Spinal cord (tissue), 9 donors: ENCODE measurements at regions not wholly inside any gene's neighbourhood (a gene's known extent, or its start where the extent isn't known, plus 50 kb on each side); places are given as distances from the start of the nearest gene placed in this dataset.
"Not testable (repeated sequence)": the region's sequence is repeated elsewhere in the genome, so short reads cannot be mapped to it uniquely, and the experiment has no call there.

Experiments used
- DNase-seq, 6 donors: peaks; one replicate each; pipeline versions ENCODE4 v3.0.0 to v3.0.0-alpha.2; 2013 to 2015; ENCODE audit warnings: low spot score in 6 of 6, low read depth in 4 of 6
- H3K27ac ChIP-seq: one replicate; pipeline ENCODE4 v1.5.1; 2013; ENCODE audit warnings: low read depth, low read length, control low read depth
- H3K27me3 ChIP-seq: one replicate; pipeline ENCODE4 v1.6.1; 2013; ENCODE audit warnings: low read length; ENCODE audit not compliant: control insufficient read depth, insufficient read depth
- H3K36me3 ChIP-seq: one replicate; pipeline ENCODE4 v1.6.1; 2013; ENCODE audit warnings: low read length; ENCODE audit not compliant: control insufficient read depth, insufficient read depth
- H3K4me1 ChIP-seq: one replicate; pipeline ENCODE4 v1.6.1; 2013; ENCODE audit warnings: low read length; ENCODE audit not compliant: control insufficient read depth, insufficient read depth
- H3K4me3 ChIP-seq: one replicate; pipeline ENCODE4 v1.5.1; 2013; ENCODE audit warnings: low read depth, low read length, control low read depth
- H3K9me3 ChIP-seq: one replicate; pipeline ENCODE4 v1.6.1; 2013; ENCODE audit warnings: low read length; ENCODE audit not compliant: control insufficient read depth, insufficient read depth
- WGBS: methylation state at CpG from one replicate; pipeline ENCODE4 v1.1.5; 2013; ENCODE audit warnings: missing lambda C conversion rate; ENCODE audit not compliant: insufficient coverage; 5-methylcytosine and 5-hydroxymethylcytosine counted together
- donor health status: healthy.

GRCh38 chr5:2071562-2071961 lies 188.8 kb upstream of the IRX4 start:
- Histone ChIP-seq H3K27me3 (no peaks in the 10 kb centered on the region), H3K4me3 (no peak overlapping the region), H3K27ac (no peak overlapping the region), H3K36me3 (no peaks in the 10 kb centered on the region), H3K9me3 (no peaks in the 10 kb centered on the region), H3K4me1 (no peaks in the 10 kb centered on the region)
- no peak for DNase-seq
- WGBS: 94% methylated on average over 2 of the region's 5 CpGs

- WGBS: 70% methylated on average over 4 of the region's 4 CpGs
Observed at GRCh38 chr5:2070787-2071186, 188.1 kb upstream of the IRX4 start.

GRCh38 chr5:2068531-2068930 lies 185.8 kb upstream of the IRX4 start:
- Histone ChIP-seq H3K36me3 (no peaks in the 10 kb centered on the region), H3K9me3 (no peaks in the 10 kb centered on the region), H3K4me1 (no peaks in the 10 kb centered on the region), H3K27me3 (no peaks in the 10 kb centered on the region), H3K4me3 (no peak overlapping the region), H3K27ac (no peak overlapping the region)
- no CpG with 5 or more reads among the region's 13 CpGs for WGBS
- no peak for DNase-seq

More at GRCh38 chr5:2070787-2071186, 188.1 kb upstream of the IRX4 start:
- H3K36me3 ChIP-seq, DNase-seq, H3K4me3 ChIP-seq, H3K27me3 ChIP-seq, H3K27ac ChIP-seq, H3K9me3 ChIP-seq, H3K4me1 ChIP-seq: not testable (repeated sequence)

- no peaks in the 10 kb centered on the region for H3K27me3 ChIP-seq
- no peaks in the 10 kb centered on the region for H3K9me3 ChIP-seq
- H3K4me3 ChIP-seq: no peak overlapping the region
- H3K27ac ChIP-seq: no peak overlapping the region
- WGBS: 63% methylated on average over 15 of the region's 17 CpGs
- no peaks in the 10 kb centered on the region for H3K36me3 ChIP-seq
- DNase-seq: peak in 1 of 6 donors; percentile 21
- H3K4me1 ChIP-seq: no peaks in the 10 kb centered on the region
Observed at GRCh38 chr5:2066373-2066772, 183.6 kb upstream of the IRX4 start.

GRCh38 chr5:2063380-2063779 lies 180.7 kb upstream of the IRX4 start:
- 100% methylated on average over 1 of the region's 2 CpGs for WGBS
- DNase-seq: not testable (repeated sequence)

GRCh38 chr5:2052687-2053086 lies 170.0 kb upstream of the IRX4 start:
- Histone ChIP-seq H3K4me1 (no peaks in the 10 kb centered on the region), H3K4me3 (no peak overlapping the region), H3K27ac (no peak overlapping the region), H3K9me3 (no peaks in the 10 kb centered on the region), H3K27me3 (no peaks in the 10 kb centered on the region), H3K36me3 (no peaks in the 10 kb centered on the region)
- 94% methylated on average over 12 of the region's 13 CpGs for WGBS
- no peak for DNase-seq

More at GRCh38 chr5:2063380-2063779, 180.7 kb upstream of the IRX4 start:
- H3K4me1 ChIP-seq, H3K36me3 ChIP-seq, H3K4me3 ChIP-seq, H3K27me3 ChIP-seq, H3K9me3 ChIP-seq, H3K27ac ChIP-seq: not testable (repeated sequence)

GRCh38 chr5:2049876-2050275 lies 167.2 kb upstream of the IRX4 start:
- H3K36me3 ChIP-seq: no peaks in the 10 kb centered on the region
- no peak overlapping the region for H3K4me3 ChIP-seq
- whole genome bisulfite sequencing: 64% methylated on average over 1 of the region's 2 CpGs
- no peak overlapping the region for H3K27ac ChIP-seq
- DNase-seq: no peak
- H3K9me3 ChIP-seq: no peaks in the 10 kb centered on the region
- H3K27me3 ChIP-seq: no peaks in the 10 kb centered on the region
- H3K4me1 ChIP-seq: no peaks in the 10 kb centered on the region

- Histone ChIP-seq H3K4me3 (no peak overlapping the region), H3K27me3 (no peaks in the 10 kb centered on the region), H3K4me1 (no peaks in the 10 kb centered on the region), H3K36me3 (no peaks in the 10 kb centered on the region), H3K9me3 (no peaks in the 10 kb centered on the region), H3K27ac (no peak overlapping the region)
- 91% methylated on average over 1 of the region's 9 CpGs for whole genome bisulfite sequencing
- DNase-seq: no peak
Observed at GRCh38 chr5:2048664-2049063, 165.9 kb upstream of the IRX4 start.

GRCh38 chr5:2047341-2047927 lies 164.7 kb upstream of the IRX4 start:
- no peaks in the 10 kb centered on the region for H3K4me1 ChIP-seq
- H3K27me3 ChIP-seq: no peaks in the 10 kb centered on the region
- H3K36me3 ChIP-seq: no peaks in the 10 kb centered on the region
- H3K9me3 ChIP-seq: no peaks in the 10 kb centered on the region
- H3K4me3 ChIP-seq: no peak overlapping the region
- WGBS: 80% methylated on average over 2 of the region's 10 CpGs
- DNase-seq: no peak
- no peak overlapping the region for H3K27ac ChIP-seq

GRCh38 chr5:2044041-2044440 lies 161.3 kb upstream of the IRX4 start:
- Histone ChIP-seq H3K36me3 (no peaks in the 10 kb centered on the region), H3K27me3 (peaks cover 1% of the 10 kb centered on the region), H3K4me3 (no peak overlapping the region), H3K27ac (no peak overlapping the region), H3K4me1 (peaks cover 4% of the 10 kb centered on the region), H3K9me3 (no peaks in the 10 kb centered on the region)
- WGBS: 94% methylated on average over 7 of the region's 7 CpGs
- no peak for DNase-seq
